Vagina (tissue), 2 donors: ENCODE measurements at regions not wholly inside any gene's neighbourhood (a gene's known extent, or its start where the extent isn't known, plus 50 kb on each side); places are given as distances from the start of the nearest gene placed in this dataset.

Experiments used
- CTCF ChIP-seq, 3 experiments: fragments of 450-650 bp in 2 of 3; fragments of 200-600 bp in 1 of 3; sonication (generic) in 1 of 3; IDR thresholded peaks; one replicate each; pipeline ENCODE4 v1.5.1; 2017 to 2019; ENCODE audit warnings: antibody characterized with exemption in 3 of 3, mild to moderate bottlenecking in 2 of 3, moderate library complexity in 2 of 3
- POLR2AphosphoS5 ChIP-seq, 2 donors: sonication (generic); formaldehyde crosslinking; IDR thresholded peaks; one replicate each; pipeline ENCODE4 v1.9.0; 2017; ENCODE audit warnings: antibody characterized with exemption in 2 of 2, mild to moderate bottlenecking in 2 of 2, low read depth in 1 of 2; ENCODE audit not compliant: insufficient read depth in 1 of 2

- no peak for TF ChIP-seq CTCF (IDR thresholded peaks at IDR 0.05)
- TF ChIP-seq POLR2AphosphoS5 (IDR thresholded peaks at IDR 0.05; ENCODE audit: insufficient read depth in 1 of 2, low read depth in 1 of 2): no peak
Measured at GRCh38 chr7:136728945-136729344, 139.5 kb upstream of the CHRM2 start.
